ENCODE measurements at regions not wholly inside any gene's neighbourhood (a gene's known extent, or its start where the extent isn't known, plus 50 kb on each side); places are given as distances from the start of the nearest gene placed in this dataset.

- DNase-seq = no peak
Measured at GRCh38 chr4:156594624-156595023, 377.0 kb downstream of the PDGFC start.

- DNase-seq = no peak
Measured at GRCh38 chr4:156593464-156593863, 378.1 kb downstream of the PDGFC start.

- DNase-seq = no peak
Measured at GRCh38 chr4:156591679-156592078, 379.9 kb downstream of the PDGFC start.

- no peak for DNase-seq
Measured at GRCh38 chr4:156584100-156584499, 387.5 kb downstream of the PDGFC start.

- DNase-seq = no peak
Measured at GRCh38 chr4:156583265-156583664, 388.3 kb downstream of the PDGFC start.

- no peak for DNase-seq
Measured at GRCh38 chr4:156581282-156582063, 390.1 kb downstream of the PDGFC start.

- DNase-seq = no peak
Measured at GRCh38 chr4:156578713-156579112, 392.9 kb downstream of the PDGFC start.

GRCh38 chr4:156578005-156578404 lies 393.6 kb downstream of the PDGFC start:
- DNase-seq = no peak

- no peak for DNase-seq
Measured at GRCh38 chr4:156576946-156577345, 394.7 kb downstream of the PDGFC start.

GRCh38 chr4:156575430-156576073 lies 396.0 kb downstream of the PDGFC start:
- DNase-seq = no peak

- no peak for DNase-seq
Measured at GRCh38 chr4:156571146-156571545, 400.5 kb downstream of the PDGFC start.

- DNase-seq = no peak
Measured at GRCh38 chr4:156569535-156569934, 402.1 kb downstream of the PDGFC start.

GRCh38 chr4:156568484-156568883 lies 403.1 kb downstream of the PDGFC start:
- no peak for DNase-seq

GRCh38 chr4:156568041-156568440 lies 403.6 kb downstream of the PDGFC start:
- no peak for DNase-seq

GRCh38 chr4:156560701-156561100 lies 410.9 kb downstream of the PDGFC start:
- no peak for DNase-seq

- no peak for DNase-seq
Measured at GRCh38 chr4:156559346-156559745, 412.3 kb downstream of the PDGFC start.

- DNase-seq = no peak
Measured at GRCh38 chr4:156558373-156559025, 413.1 kb downstream of the PDGFC start.

GRCh38 chr4:156557920-156558319 lies 413.7 kb downstream of the PDGFC start:
- no peak for DNase-seq

- DNase-seq = no peak
Measured at GRCh38 chr4:156556336-156556735, 415.3 kb downstream of the PDGFC start.

GRCh38 chr4:156553659-156554058 lies 417.9 kb downstream of the PDGFC start:
- DNase-seq = no peak

- DNase-seq = no peak
Measured at GRCh38 chr4:156547891-156548290, 423.7 kb downstream of the PDGFC start.

- no peak for DNase-seq
Measured at GRCh38 chr4:156547439-156547838, 424.2 kb downstream of the PDGFC start.

GRCh38 chr4:156545003-156545785 lies 426.4 kb downstream of the PDGFC start:
- DNase-seq = no peak
